ENCODE measurements at regions not wholly inside any gene's neighbourhood (a gene's known extent, or its start where the extent isn't known, plus 50 kb on each side); places are given as distances from the start of the nearest gene placed in this dataset.

DNA sequence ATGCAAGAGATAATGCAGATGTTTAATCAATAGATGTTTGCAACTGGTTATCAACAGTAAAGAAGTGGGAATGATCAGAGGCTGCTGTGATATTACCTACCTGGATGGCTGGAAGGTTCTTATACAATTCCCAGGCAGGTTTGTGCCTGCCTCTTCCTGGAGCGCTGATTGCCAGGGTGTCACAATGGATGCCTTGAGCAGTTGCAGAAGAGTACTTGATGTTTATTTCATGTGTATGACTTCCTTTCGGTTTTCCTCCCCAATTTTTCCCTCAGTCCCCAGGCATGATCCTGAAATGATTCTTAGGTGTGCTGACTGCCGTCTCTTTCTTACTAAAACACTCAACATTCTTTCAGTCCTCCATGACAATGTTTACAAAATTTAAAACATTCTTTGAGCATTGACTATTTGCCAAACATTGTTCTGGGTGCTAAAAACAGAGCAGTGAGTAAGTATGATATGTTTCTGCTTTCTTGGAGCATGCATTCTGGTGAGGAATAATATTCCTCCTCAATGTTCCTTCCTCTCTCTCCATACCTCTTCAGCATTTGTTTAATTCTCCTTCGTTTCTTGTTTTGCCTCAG lies 416.6 kb upstream of the TRIB2 start:
- no peak overlapping the region for H3K4me3 ChIP-seq
- intact Hi-C loops (cut with micrococcal nuclease) = no loop called here
- peak overlapping the region; percentile 18 for H3K27ac ChIP-seq (replicated peaks)
- no peaks in the 10 kb centered on the region for H3K36me3 ChIP-seq
- peaks cover 10% of the 10 kb centered on the region for H3K4me1 ChIP-seq
- TF ChIP-seq, protein P1, sequence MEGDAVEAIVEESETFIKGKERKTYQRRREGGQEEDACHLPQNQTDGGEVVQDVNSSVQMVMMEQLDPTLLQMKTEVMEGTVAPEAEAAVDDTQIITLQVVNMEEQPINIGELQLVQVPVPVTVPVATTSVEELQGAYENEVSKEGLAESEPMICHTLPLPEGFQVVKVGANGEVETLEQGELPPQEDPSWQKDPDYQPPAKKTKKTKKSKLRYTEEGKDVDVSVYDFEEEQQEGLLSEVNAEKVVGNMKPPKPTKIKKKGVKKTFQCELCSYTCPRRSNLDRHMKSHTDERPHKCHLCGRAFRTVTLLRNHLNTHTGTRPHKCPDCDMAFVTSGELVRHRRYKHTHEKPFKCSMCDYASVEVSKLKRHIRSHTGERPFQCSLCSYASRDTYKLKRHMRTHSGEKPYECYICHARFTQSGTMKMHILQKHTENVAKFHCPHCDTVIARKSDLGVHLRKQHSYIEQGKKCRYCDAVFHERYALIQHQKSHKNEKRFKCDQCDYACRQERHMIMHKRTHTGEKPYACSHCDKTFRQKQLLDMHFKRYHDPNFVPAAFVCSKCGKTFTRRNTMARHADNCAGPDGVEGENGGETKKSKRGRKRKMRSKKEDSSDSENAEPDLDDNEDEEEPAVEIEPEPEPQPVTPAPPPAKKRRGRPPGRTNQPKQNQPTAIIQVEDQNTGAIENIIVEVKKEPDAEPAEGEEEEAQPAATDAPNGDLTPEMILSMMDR (IDR thresholded peaks at IDR 0.05; ENCODE audit: borderline replicate concordance) = no peak
- no peaks in the 10 kb centered on the region for H3K9me3 ChIP-seq (replicated peaks)
- H3K27me3 ChIP-seq (ENCODE audit: low read depth) = no peaks in the 10 kb centered on the region
- DNase-seq = no peak

DNA sequence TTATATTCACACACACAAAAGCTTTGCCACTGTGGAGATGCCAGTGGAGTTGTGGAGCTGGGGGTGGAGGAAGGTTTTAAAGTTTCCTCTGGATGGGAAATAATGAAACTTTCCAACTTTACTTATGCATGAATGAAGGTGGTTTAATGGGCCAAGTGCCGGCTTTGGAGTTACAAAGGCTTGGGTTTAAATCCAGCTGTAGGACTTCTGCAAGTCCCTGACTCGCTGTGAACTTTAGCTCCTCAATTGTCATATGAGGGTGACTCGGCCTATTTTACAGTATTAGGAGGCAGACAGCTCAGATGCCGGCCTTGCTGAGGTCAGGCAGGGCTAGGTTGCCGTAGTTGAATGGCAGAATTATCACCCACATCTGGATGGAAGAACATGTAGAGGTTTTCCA lies 415.8 kb upstream of the TRIB2 start:
- H3K27ac ChIP-seq (replicated peaks) = no peak overlapping the region
- intact Hi-C loops (cut with micrococcal nuclease) = no loop called here

DNA sequence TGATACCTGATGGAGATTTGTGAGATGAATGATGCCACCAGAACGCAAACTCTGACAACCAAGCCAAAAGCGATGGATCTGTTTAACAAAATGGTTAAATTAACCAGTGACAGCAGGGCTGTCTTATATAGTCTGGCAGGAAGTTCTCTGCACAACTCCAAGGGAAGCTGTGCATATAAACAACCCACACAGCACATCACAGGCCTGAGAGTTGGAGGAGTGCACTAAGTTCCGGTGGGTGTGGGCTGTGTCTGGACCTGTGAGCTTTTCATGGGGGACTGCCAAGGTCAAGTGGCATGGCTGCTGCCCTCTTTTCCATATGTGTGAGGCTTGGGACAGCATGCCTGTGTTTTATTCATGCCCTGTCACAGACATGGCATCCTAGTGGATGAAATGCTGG lies 414.6 kb upstream of the TRIB2 start:
- Histone ChIP-seq H3K36me3 (no peaks in the 10 kb centered on the region), H3K9me3 (replicated peaks) (no peaks in the 10 kb centered on the region), H3K4me3 (no peak overlapping the region), H3K4me1 (peaks cover 10% of the 10 kb centered on the region), H3K27me3 (ENCODE audit: low read depth) (no peaks in the 10 kb centered on the region), H3K27ac (replicated peaks) (no peak overlapping the region)
- TF ChIP-seq, protein P1 (IDR thresholded peaks at IDR 0.05; ENCODE audit: borderline replicate concordance) = no peak
- intact Hi-C loops (cut with micrococcal nuclease) = no loop called here
- DNase-seq = no peak

More for the DNA sequence above, 415.8 kb upstream of the TRIB2 start:
- Histone ChIP-seq H3K36me3 (no peaks in the 10 kb centered on the region), H3K9me3 (replicated peaks) (no peaks in the 10 kb centered on the region), H3K27me3 (ENCODE audit: low read depth) (no peaks in the 10 kb centered on the region), H3K4me3 (no peak overlapping the region), H3K4me1 (peaks cover 10% of the 10 kb centered on the region)
- TF ChIP-seq, protein P1 (IDR thresholded peaks at IDR 0.05; ENCODE audit: borderline replicate concordance) = no peak
- DNase-seq = no peak

DNA sequence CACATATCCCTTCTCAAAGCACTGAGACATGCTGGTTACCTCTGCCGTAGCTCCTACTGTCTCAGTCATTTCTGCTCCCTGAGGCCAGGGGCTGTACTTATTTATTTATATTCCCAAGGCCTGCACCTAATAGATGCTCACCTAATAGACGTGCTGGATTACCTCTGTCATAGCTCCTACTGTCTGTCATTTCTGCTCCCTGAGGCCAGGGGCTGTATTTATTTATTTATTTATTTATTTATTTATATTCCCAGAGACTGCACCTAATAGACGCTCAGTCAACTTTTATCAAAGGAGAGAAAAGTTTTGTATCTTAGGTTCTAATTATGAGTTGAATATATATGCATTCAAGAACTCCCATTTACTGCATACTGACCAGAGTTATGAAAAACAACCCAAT lies 414.0 kb upstream of the TRIB2 start:
- no peaks in the 10 kb centered on the region for H3K36me3 ChIP-seq
- H3K4me1 ChIP-seq = peaks cover 10% of the 10 kb centered on the region
- no peak overlapping the region for H3K4me3 ChIP-seq
- no peaks in the 10 kb centered on the region for H3K27me3 ChIP-seq (ENCODE audit: low read depth)
- H3K27ac ChIP-seq (replicated peaks) = no peak overlapping the region
- no peaks in the 10 kb centered on the region for H3K9me3 ChIP-seq (replicated peaks)
- no peak for DNase-seq
- TF ChIP-seq, protein P1 (IDR thresholded peaks at IDR 0.05; ENCODE audit: borderline replicate concordance) = no peak
- intact Hi-C loops (cut with micrococcal nuclease) = no loop called here

DNA sequence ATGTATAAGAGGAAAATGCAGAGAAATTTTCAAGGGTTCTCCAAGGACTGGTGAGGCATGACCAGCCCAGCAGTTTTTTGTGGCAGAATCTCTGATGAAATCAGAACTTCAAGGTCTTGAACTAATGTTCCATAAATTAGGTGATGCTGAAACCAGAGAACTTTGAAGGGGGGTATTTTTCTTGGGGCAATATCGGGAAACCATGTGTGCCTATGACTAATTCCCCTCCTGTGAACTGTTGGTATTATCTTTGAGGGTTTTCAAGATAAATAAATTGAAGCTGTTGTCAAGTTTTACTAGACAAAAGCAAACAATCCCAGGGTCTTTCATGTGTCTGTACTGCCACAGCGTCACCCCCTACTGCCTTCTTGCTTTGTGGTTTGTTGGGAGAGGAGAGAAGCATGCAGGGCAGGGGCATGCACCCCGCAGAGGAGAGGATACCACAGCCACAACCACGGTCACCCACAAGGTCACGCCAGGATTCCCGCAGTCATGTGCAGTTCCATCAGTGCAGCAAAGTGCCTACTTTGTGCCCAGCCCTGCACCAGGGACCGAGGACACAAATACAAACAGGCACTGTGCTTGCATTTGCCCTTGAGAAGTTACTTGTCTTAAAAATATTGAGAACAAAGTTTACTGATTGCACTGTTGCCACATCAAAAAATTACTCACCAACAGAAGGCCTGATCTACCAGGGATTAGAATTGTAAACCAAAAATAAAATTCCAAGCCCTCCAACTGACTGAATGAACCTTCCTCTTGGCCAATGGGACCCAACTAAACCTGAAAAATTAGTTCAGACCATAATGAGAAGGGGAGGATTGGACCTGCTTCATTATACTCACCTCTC lies 413.3 kb upstream of the TRIB2 start:
- Histone ChIP-seq H3K9me3 (replicated peaks) (no peaks in the 10 kb centered on the region), H3K4me3 (no peak overlapping the region), H3K4me1 (peaks cover 10% of the 10 kb centered on the region), H3K27me3 (ENCODE audit: low read depth) (no peaks in the 10 kb centered on the region), H3K27ac (replicated peaks) (no peak overlapping the region), H3K36me3 (no peaks in the 10 kb centered on the region)
- intact Hi-C loops (cut with micrococcal nuclease) = no loop called here
- DNase-seq = no peak
- TF ChIP-seq, protein P1 (IDR thresholded peaks at IDR 0.05; ENCODE audit: borderline replicate concordance) = no peak

All from left ventricle myocardium inferior (tissue), 1 donor.